Right atrium auricular region (tissue), 2 donors: ENCODE measurements at regions not wholly inside any gene's neighbourhood (a gene's known extent, or its start where the extent isn't known, plus 50 kb on each side); places are given as distances from the start of the nearest gene placed in this dataset.

Experiments
- DNase-seq: peaks from one replicate; pipeline ENCODE4 v3.0.0-alpha.2; 2019; ENCODE audit warnings: low spot score
- H3K27ac ChIP-seq, 2 donors: fragments of 200-600 bp; sonication (generic); 1 replicate in 1 of 2; 2 replicates in 1 of 2; pipeline ENCODE4 v1.5.1; 2016 to 2019
- H3K27me3 ChIP-seq, 2 donors: fragments of 200-600 bp; sonication (generic); one replicate each; pipeline versions ENCODE4 v1.5.1 to v1.6.0; 2017 to 2019
- H3K36me3 ChIP-seq: fragments of 200-600 bp; sonication (generic); one replicate; pipeline ENCODE4 v1.5.1; 2016
- H3K4me1 ChIP-seq, 2 donors: fragments of 200-600 bp; sonication (generic); one replicate each; pipeline versions ENCODE4 v1.5.1 to v1.6.0; 2017 to 2019
- H3K4me3 ChIP-seq, 2 donors: fragments of 200-600 bp; sonication (generic); 1 replicate in 1 of 2; 2 replicates in 1 of 2; pipeline ENCODE4 v1.5.1; 2017 to 2019; ENCODE audit warnings: mild to moderate bottlenecking in 1 of 2, moderate library complexity in 1 of 2
- H3K9me3 ChIP-seq, 2 donors: fragments of 200-600 bp; sonication (generic); one replicate each; pipeline ENCODE4 v1.5.1; 2019
- CTCF ChIP-seq, 2 donors: fragments of 200-600 bp; sonication (generic); IDR thresholded peaks; one replicate each; pipeline ENCODE4 v1.5.1; 2019; ENCODE audit warnings: antibody characterized with exemption in 2 of 2

- H3K27ac ChIP-seq, result no peak overlapping the region
- H3K9me3 ChIP-seq, result no peaks in the 10 kb centered on the region
- DNase-seq, result no peak
- no peaks in the 10 kb centered on the region for H3K4me1 ChIP-seq
- TF ChIP-seq CTCF (IDR thresholded peaks at IDR 0.05), result no peak
- no peak overlapping the region for H3K4me3 ChIP-seq
- no peaks in the 10 kb centered on the region for H3K27me3 ChIP-seq
- no peaks in the 10 kb centered on the region for H3K36me3 ChIP-seq
These were observed 319.7 kb upstream of the POM121L12 start for GRCh38 chr7:52715701-52716100.

- Histone ChIP-seq H3K36me3 (no peaks in the 10 kb centered on the region), H3K4me1 (no peaks in the 10 kb centered on the region), H3K27me3 (no peaks in the 10 kb centered on the region), H3K27ac (no peak overlapping the region), H3K9me3 (peaks cover 0 to 15% of the 10 kb centered on the region in 2 donors), H3K4me3 (no peak overlapping the region)
- TF ChIP-seq CTCF (IDR thresholded peaks at IDR 0.05), result no peak
- DNase-seq, result no peak
These were observed 322.5 kb upstream of the POM121L12 start for GRCh38 chr7:52712938-52713337.

- H3K4me3 ChIP-seq, result no peak overlapping the region
- no peak for DNase-seq
- H3K4me1 ChIP-seq, result no peaks in the 10 kb centered on the region
- no peak for TF ChIP-seq CTCF (IDR thresholded peaks at IDR 0.05)
- H3K27me3 ChIP-seq, result no peaks in the 10 kb centered on the region
- H3K9me3 ChIP-seq, result peaks cover 0 to 15% of the 10 kb centered on the region in 2 donors
- H3K27ac ChIP-seq, result no peak overlapping the region
- no peaks in the 10 kb centered on the region for H3K36me3 ChIP-seq
These were observed 323.5 kb upstream of the POM121L12 start for GRCh38 chr7:52711951-52712350.

GRCh38 chr7:52708846-52709245 is 326.6 kb upstream of the POM121L12 start:
- Histone ChIP-seq H3K36me3 (no peaks in the 10 kb centered on the region), H3K4me1 (no peaks in the 10 kb centered on the region), H3K4me3 (no peak overlapping the region), H3K9me3 (peaks cover 0 to 15% of the 10 kb centered on the region in 2 donors), H3K27ac (no peak overlapping the region), H3K27me3 (no peaks in the 10 kb centered on the region)
- TF ChIP-seq CTCF (IDR thresholded peaks at IDR 0.05), result no peak
- no peak for DNase-seq

GRCh38 chr7:52705768-52706167 is 329.7 kb upstream of the POM121L12 start:
- no peak for DNase-seq
- no peaks in the 10 kb centered on the region for H3K27me3 ChIP-seq
- no peak overlapping the region for H3K27ac ChIP-seq
- H3K36me3 ChIP-seq, result no peaks in the 10 kb centered on the region
- peaks cover 0 to 15% of the 10 kb centered on the region in 2 donors for H3K9me3 ChIP-seq
- no peak overlapping the region for H3K4me3 ChIP-seq
- no peaks in the 10 kb centered on the region for H3K4me1 ChIP-seq
- no peak for TF ChIP-seq CTCF (IDR thresholded peaks at IDR 0.05)

GRCh38 chr7:52700349-52700748 is 335.1 kb upstream of the POM121L12 start:
- Histone ChIP-seq H3K27ac (no peak overlapping the region), H3K9me3 (no peaks in the 10 kb centered on the region), H3K4me1 (no peaks in the 10 kb centered on the region), H3K4me3 (no peak overlapping the region), H3K27me3 (no peaks in the 10 kb centered on the region), H3K36me3 (no peaks in the 10 kb centered on the region)
- TF ChIP-seq CTCF (IDR thresholded peaks at IDR 0.05), result no peak
- DNase-seq, result no peak
